Ishikawa (cell line): ENCODE measurements at regions not wholly inside any gene's neighbourhood (a gene's known extent, or its start where the extent isn't known, plus 50 kb on each side); places are given as distances from the start of the nearest gene placed in this dataset.

Experiments
- CEBPB ChIP-seq: IDR thresholded peaks from 2 replicates; pipeline ENCODE4 v1.6.1; 2012
- CREB1 ChIP-seq: IDR thresholded peaks from 2 replicates; pipeline ENCODE4 v1.6.1; 2012; ENCODE audit warnings: low read depth
- EGR1 ChIP-seq: IDR thresholded peaks from 2 replicates; pipeline ENCODE4 v1.6.1; 2012
- EP300 ChIP-seq: IDR thresholded peaks from 2 replicates; pipeline ENCODE4 v1.6.1; 2012; ENCODE audit warnings: borderline replicate concordance
- FOXM1 ChIP-seq: IDR thresholded peaks from 2 replicates; pipeline ENCODE4 v1.6.1; 2012; ENCODE audit warnings: low read depth, borderline replicate concordance
- NFIC ChIP-seq: IDR thresholded peaks from 2 replicates; pipeline ENCODE4 v1.6.1; 2012
- RAD21 ChIP-seq: IDR thresholded peaks from 2 replicates; pipeline ENCODE4 v1.6.1; 2012; ENCODE audit warnings: low read depth
- TAF1 ChIP-seq: IDR thresholded peaks from 2 replicates; pipeline ENCODE4 v1.6.1; 2012; ENCODE audit warnings: low read depth, mild to moderate bottlenecking
- TCF12 ChIP-seq: IDR thresholded peaks from 2 replicates; pipeline ENCODE4 v1.6.1; 2012; ENCODE audit warnings: low read depth
- TEAD4 ChIP-seq: IDR thresholded peaks from 2 replicates; pipeline ENCODE4 v1.6.1; 2012
- YY1 ChIP-seq: IDR thresholded peaks from 2 replicates; pipeline ENCODE4 v1.6.1; 2012; ENCODE audit warnings: low read depth
- ZBTB7A ChIP-seq: IDR thresholded peaks from 2 replicates; pipeline ENCODE4 v1.6.1; 2012; ENCODE audit warnings: low read depth
- TF ChIP-seq, protein P1 (sequence below): IDR thresholded peaks from 2 replicates; pipeline ENCODE4 v1.6.1; 2012
- TF ChIP-seq, protein P2 (sequence below): IDR thresholded peaks from 2 replicates; pipeline ENCODE4 v1.6.1; 2012
- TF ChIP-seq, protein P3 (sequence below): IDR thresholded peaks from 2 replicates; pipeline ENCODE4 v1.6.1; 2012; ENCODE audit warnings: low read depth, mild to moderate bottlenecking

DNA sequence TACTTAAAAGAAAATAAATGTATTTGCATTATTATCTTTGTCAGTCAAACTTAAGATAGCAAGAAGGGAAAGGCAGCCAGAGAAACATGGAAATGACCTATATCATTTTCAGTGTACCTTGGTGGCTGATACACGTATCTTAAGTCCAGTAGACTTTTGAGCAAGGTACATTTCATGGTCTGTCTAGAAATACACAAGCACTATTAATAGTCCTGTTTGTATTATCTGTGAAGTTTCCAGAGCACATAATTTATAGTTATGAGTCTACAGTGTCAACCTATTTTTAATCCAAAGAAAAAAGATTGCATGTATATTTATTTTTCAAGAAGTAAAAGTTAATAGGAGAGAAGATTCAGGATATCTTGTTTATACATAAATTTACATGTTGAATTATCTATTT, 95.7 kb downstream of the IZUMO3 start:
- TF ChIP-seq, protein P1, sequence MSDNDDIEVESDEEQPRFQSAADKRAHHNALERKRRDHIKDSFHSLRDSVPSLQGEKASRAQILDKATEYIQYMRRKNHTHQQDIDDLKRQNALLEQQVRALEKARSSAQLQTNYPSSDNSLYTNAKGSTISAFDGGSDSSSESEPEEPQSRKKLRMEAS, result no peak
- TF ChIP-seq RAD21, result no peak
- TF ChIP-seq EP300, result no peak
- TF ChIP-seq TCF12, result no peak
- TF ChIP-seq FOXM1, result no peak
- no peak for TF ChIP-seq EGR1
- TF ChIP-seq, protein P2, sequence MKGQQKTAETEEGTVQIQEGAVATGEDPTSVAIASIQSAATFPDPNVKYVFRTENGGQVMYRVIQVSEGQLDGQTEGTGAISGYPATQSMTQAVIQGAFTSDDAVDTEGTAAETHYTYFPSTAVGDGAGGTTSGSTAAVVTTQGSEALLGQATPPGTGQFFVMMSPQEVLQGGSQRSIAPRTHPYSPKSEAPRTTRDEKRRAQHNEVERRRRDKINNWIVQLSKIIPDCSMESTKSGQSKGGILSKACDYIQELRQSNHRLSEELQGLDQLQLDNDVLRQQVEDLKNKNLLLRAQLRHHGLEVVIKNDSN, result no peak
- no peak for TF ChIP-seq TEAD4
- no peak for TF ChIP-seq TAF1
- TF ChIP-seq NFIC, result no peak
- TF ChIP-seq, protein P3, sequence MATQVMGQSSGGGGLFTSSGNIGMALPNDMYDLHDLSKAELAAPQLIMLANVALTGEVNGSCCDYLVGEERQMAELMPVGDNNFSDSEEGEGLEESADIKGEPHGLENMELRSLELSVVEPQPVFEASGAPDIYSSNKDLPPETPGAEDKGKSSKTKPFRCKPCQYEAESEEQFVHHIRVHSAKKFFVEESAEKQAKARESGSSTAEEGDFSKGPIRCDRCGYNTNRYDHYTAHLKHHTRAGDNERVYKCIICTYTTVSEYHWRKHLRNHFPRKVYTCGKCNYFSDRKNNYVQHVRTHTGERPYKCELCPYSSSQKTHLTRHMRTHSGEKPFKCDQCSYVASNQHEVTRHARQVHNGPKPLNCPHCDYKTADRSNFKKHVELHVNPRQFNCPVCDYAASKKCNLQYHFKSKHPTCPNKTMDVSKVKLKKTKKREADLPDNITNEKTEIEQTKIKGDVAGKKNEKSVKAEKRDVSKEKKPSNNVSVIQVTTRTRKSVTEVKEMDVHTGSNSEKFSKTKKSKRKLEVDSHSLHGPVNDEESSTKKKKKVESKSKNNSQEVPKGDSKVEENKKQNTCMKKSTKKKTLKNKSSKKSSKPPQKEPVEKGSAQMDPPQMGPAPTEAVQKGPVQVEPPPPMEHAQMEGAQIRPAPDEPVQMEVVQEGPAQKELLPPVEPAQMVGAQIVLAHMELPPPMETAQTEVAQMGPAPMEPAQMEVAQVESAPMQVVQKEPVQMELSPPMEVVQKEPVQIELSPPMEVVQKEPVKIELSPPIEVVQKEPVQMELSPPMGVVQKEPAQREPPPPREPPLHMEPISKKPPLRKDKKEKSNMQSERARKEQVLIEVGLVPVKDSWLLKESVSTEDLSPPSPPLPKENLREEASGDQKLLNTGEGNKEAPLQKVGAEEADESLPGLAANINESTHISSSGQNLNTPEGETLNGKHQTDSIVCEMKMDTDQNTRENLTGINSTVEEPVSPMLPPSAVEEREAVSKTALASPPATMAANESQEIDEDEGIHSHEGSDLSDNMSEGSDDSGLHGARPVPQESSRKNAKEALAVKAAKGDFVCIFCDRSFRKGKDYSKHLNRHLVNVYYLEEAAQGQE, result no peak
- TF ChIP-seq ZBTB7A, result no peak
- no peak for TF ChIP-seq CEBPB
- TF ChIP-seq CREB1, result no peak
- no peak for TF ChIP-seq YY1

DNA sequence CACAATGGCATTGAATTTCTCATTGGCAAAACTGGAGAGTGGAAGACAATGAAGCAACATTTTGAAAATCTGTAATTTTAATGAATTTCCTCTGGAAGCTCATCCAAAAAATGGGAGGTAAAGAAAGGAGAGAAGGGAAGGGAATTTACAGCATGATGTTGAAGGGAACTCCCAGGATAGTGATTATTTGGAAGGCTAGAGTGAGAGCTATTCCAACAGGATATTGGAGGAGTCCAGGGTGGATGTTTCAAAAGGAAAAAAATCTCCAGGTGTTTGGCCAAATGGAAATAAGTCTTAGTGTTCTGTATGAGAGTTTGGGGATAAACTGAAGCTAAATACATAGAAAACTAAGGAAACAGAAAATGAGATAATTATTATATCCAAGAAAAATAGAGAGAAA, 106.2 kb downstream of the IZUMO3 start:
- TF ChIP-seq NFIC (no peak), TCF12 (no peak), FOXM1 (no peak), CREB1 (no peak), TEAD4 (no peak), EP300 (no peak), RAD21 (no peak)
- TF ChIP-seq, protein P2, result no peak

DNA sequence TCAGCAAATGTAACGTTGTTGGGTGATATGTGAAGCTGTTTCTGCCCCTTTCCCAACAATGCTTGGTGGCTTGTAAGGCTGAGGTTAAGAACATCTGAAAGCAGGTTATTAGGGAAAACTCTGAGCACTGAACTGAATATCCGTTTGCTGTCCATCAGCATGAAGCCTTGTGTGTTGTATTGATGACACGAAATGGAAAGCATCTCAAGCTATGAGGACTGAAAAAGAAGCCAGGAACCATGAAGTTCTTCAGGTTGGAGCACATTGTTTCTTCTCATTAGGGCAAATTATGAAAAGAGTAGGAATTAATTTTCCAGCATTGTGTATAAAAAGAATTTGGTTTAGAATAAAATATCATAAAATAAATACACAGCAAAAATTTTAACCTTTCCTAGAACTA, 106.8 kb downstream of the IZUMO3 start:
- TF ChIP-seq TAF1 (no peak), FOXM1 (no peak), RAD21 (no peak), NFIC (no peak), TCF12 (no peak), EGR1 (no peak), CEBPB (no peak), ZBTB7A (no peak), EP300 (no peak), YY1 (no peak), CREB1 (no peak), TEAD4 (no peak)
- TF ChIP-seq, protein P3, result no peak
- TF ChIP-seq, protein P2, result no peak
- TF ChIP-seq, protein P1, result no peak

DNA sequence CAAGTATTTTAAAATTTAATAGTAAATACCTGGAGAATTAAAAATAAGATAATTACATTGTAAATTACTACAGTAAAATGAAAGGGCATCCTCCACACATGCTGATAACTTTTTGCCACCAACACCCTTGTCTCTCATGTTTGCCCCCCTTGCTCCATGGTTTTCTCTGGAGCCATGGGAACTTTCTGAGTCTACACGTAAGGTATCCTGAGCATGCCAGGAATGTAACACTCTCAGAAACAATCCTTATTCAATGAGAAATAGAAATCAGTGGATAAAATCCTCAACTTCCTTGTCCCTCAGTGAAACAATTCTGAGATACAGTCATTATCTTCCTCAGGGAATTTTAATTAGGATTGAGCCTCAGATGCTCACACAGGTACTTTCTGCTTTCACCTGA, 108.9 kb downstream of the IZUMO3 start:
- TF ChIP-seq FOXM1, result no peak
- TF ChIP-seq TEAD4, result peak; percentile 36; the same call in 1 of the 2 replicates
- no peak for TF ChIP-seq TAF1

DNA sequence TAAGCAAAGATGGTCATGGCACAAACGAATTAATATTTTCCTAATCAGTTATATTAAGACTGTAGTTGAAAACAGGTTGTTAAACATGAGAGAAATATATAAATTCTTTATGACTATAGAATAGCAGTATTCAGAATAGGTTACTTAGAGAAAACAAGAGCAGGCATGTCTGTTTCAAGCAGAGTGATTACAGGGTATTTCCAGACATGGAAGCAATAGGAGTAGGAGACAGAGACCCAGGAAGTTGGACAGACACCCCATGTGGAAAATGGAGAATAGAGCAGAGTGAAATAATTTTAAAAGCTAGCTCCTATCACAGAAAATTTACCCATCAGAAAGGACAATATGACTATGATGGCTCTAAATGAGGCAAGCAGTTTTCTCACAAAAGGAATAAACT, 111.5 kb downstream of the IZUMO3 start:
- no peak for TF ChIP-seq CEBPB
- no peak for TF ChIP-seq EGR1
- no peak for TF ChIP-seq YY1
- TF ChIP-seq EP300, result no peak
- TF ChIP-seq, protein P1, result no peak
- no peak for TF ChIP-seq TCF12
- TF ChIP-seq, protein P2, result no peak
- TF ChIP-seq, protein P3, result no peak
- TF ChIP-seq NFIC, result no peak
- no peak for TF ChIP-seq FOXM1
- no peak for TF ChIP-seq CREB1
- TF ChIP-seq TEAD4, result no peak
